SK-N-SH treated with all-trans-retinoic acid at 6 μM for 48 hours (cell line): ENCODE measurements at regions not wholly inside any gene's neighbourhood (a gene's known extent, or its start where the extent isn't known, plus 50 kb on each side); places are given as distances from the start of the nearest gene placed in this dataset.

ENCODE experiments used
- ATAC-seq: fragments of 200-7000 bp; cut with Tn5 transposase; 3 replicates; pipeline ENCODE4 v1.9.1; 2020; ENCODE audit warnings: mild to moderate bottlenecking, moderate library complexity
- ARNTL ChIP-seq: fragments of 450-650 bp; formaldehyde crosslinking; IDR thresholded peaks from 2 replicates; pipeline ENCODE4 v1.5.0; 2020; ENCODE audit warnings: low read depth, mild to moderate bottlenecking, moderate library complexity, borderline replicate concordance
- BACH2 ChIP-seq: fragments of 250-450 bp; sonication (Bioruptor Pico); IDR thresholded peaks from 2 replicates; pipeline ENCODE4 v1.9.0; 2021; ENCODE audit warnings: mild to moderate bottlenecking, borderline replicate concordance
- CREB5 ChIP-seq: fragments of 250-450 bp; sonication (Bioruptor Pico); IDR thresholded peaks from 2 replicates; pipeline ENCODE4 v1.5.1; 2020; ENCODE audit warnings: low read depth, mild to moderate bottlenecking, moderate library complexity
- CSDC2 ChIP-seq: fragments of 250-450 bp; sonication (Bioruptor Pico); IDR thresholded peaks from 2 replicates; pipeline ENCODE4 v1.5.0; 2020; ENCODE audit warnings: mild to moderate bottlenecking, moderate library complexity
- ESRRG ChIP-seq: fragments of 250-450 bp; sonication (Bioruptor Pico); IDR thresholded peaks from 2 replicates; pipeline ENCODE4 v1.6.1; 2021; ENCODE audit warnings: mild to moderate bottlenecking
- GLIS3 ChIP-seq: fragments of 250-450 bp; sonication (Bioruptor Pico); IDR thresholded peaks from 2 replicates; pipeline ENCODE4 v1.5.0; 2020; ENCODE audit warnings: mild to moderate bottlenecking, moderate library complexity
- ISL1 ChIP-seq: fragments of 250-450 bp; sonication (Bioruptor Pico); IDR thresholded peaks from 2 replicates; pipeline ENCODE4 v2.1.2; 2022; ENCODE audit warnings: mild to moderate bottlenecking, moderate library complexity
- OSR1 ChIP-seq: fragments of 250-450 bp; sonication (Bioruptor Pico); IDR thresholded peaks from 2 replicates; pipeline ENCODE4 v1.8.0; 2022; ENCODE audit warnings: moderate library complexity, mild to moderate bottlenecking, inconsistent platforms
- PATZ1 ChIP-seq: fragments of 250-450 bp; sonication (Bioruptor Pico); IDR thresholded peaks from 2 replicates; pipeline ENCODE4 v1.8.0; 2020; ENCODE audit warnings: mild to moderate bottlenecking, moderate library complexity, borderline replicate concordance
- PPARA ChIP-seq: fragments of 250-450 bp; sonication (Bioruptor Pico); IDR thresholded peaks from 2 replicates; pipeline ENCODE4 v1.5.0; 2020; ENCODE audit warnings: mild to moderate bottlenecking, borderline replicate concordance
- RARB ChIP-seq: fragments of 250-450 bp; sonication (Bioruptor Pico); IDR thresholded peaks from 2 replicates; pipeline ENCODE4 v1.8.0; 2021; ENCODE audit warnings: mild to moderate bottlenecking, moderate library complexity
- SNAI2 ChIP-seq: fragments of 250-450 bp; sonication (Bioruptor Pico); IDR thresholded peaks from 2 replicates; pipeline ENCODE4 v1.5.0; 2020; ENCODE audit warnings: mild to moderate bottlenecking, moderate library complexity
- TCF4 ChIP-seq: fragments of 250-450 bp; sonication (Bioruptor Pico); IDR thresholded peaks from 2 replicates; pipeline ENCODE4 v1.8.0; 2021; ENCODE audit warnings: mild to moderate bottlenecking, moderate library complexity, borderline replicate concordance
- TOX ChIP-seq: fragments of 250-450 bp; sonication (Bioruptor Pico); IDR thresholded peaks from 2 replicates; pipeline ENCODE4 v1.8.0; 2021; ENCODE audit warnings: mild to moderate bottlenecking, moderate library complexity, borderline replicate concordance
- TSHZ2 ChIP-seq: fragments of 250-450 bp; sonication (Bioruptor Pico); IDR thresholded peaks from 2 replicates; pipeline ENCODE4 v1.5.0; 2020; ENCODE audit warnings: mild to moderate bottlenecking, moderate library complexity
- ZC3H10 ChIP-seq: fragments of 250-450 bp; sonication (Bioruptor Pico); IDR thresholded peaks from 2 replicates; pipeline ENCODE4 v1.5.1; 2021; ENCODE audit warnings: mild to moderate bottlenecking, moderate library complexity
- ZFP3 ChIP-seq: fragments of 250-450 bp; sonication (Bioruptor Pico); IDR thresholded peaks from 2 replicates; pipeline ENCODE4 v1.5.0; 2020; ENCODE audit warnings: mild to moderate bottlenecking, moderate library complexity
- ZFP30 ChIP-seq: fragments of 450-650 bp; formaldehyde crosslinking; IDR thresholded peaks from 2 replicates; pipeline ENCODE4 v1.5.0; 2022; ENCODE audit warnings: mild to moderate bottlenecking, moderate library complexity
- ZNF565 ChIP-seq: fragments of 450-650 bp; formaldehyde crosslinking; conservative IDR thresholded peaks from 2 replicates; pipeline ENCODE4 v1.5.0; 2020; ENCODE audit warnings: low read depth, mild to moderate bottlenecking, moderate library complexity
- ZNF70 ChIP-seq: fragments of 450-650 bp; formaldehyde crosslinking; IDR thresholded peaks from 2 replicates; pipeline ENCODE4 v1.5.0; 2020; ENCODE audit warnings: mild to moderate bottlenecking, moderate library complexity
- ZNF8 ChIP-seq: fragments of 450-650 bp; formaldehyde crosslinking; IDR thresholded peaks from 2 replicates; pipeline ENCODE4 v1.5.0; 2020; ENCODE audit warnings: mild to moderate bottlenecking, moderate library complexity
- TF ChIP-seq, protein P1 (sequence below): fragments of 250-450 bp; sonication (Bioruptor Pico); IDR thresholded peaks from 2 replicates; pipeline ENCODE4 v1.5.1; 2021; ENCODE audit warnings: mild to moderate bottlenecking, moderate library complexity
- TF ChIP-seq, protein P2 (sequence below): fragments of 250-450 bp; sonication (Bioruptor Pico); IDR thresholded peaks from 2 replicates; pipeline ENCODE4 v1.8.0; 2021; ENCODE audit warnings: low read depth, mild to moderate bottlenecking, moderate library complexity, borderline replicate concordance

- TF ChIP-seq PATZ1 (CRISPR knock-in tag) (no peak), TCF4 (CRISPR knock-in tag) (no peak), GLIS3 (CRISPR knock-in tag) (no peak)
- TF ChIP-seq, protein P1, sequence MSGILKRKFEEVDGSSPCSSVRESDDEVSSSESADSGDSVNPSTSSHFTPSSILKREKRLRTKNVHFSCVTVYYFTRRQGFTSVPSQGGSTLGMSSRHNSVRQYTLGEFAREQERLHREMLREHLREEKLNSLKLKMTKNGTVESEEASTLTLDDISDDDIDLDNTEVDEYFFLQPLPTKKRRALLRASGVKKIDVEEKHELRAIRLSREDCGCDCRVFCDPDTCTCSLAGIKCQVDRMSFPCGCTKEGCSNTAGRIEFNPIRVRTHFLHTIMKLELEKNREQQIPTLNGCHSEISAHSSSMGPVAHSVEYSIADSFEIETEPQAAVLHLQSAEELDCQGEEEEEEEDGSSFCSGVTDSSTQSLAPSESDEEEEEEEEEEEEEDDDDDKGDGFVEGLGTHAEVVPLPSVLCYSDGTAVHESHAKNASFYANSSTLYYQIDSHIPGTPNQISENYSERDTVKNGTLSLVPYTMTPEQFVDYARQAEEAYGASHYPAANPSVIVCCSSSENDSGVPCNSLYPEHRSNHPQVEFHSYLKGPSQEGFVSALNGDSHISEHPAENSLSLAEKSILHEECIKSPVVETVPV (CRISPR knock-in tag), result no peak
Observed at GRCh38 chr14:37859177-37859576, 263.7 kb downstream of the TTC6 start (continued).

GRCh38 chr14:37862263-37862662 lies 266.8 kb downstream of the TTC6 start:
- TF ChIP-seq, protein P2, sequence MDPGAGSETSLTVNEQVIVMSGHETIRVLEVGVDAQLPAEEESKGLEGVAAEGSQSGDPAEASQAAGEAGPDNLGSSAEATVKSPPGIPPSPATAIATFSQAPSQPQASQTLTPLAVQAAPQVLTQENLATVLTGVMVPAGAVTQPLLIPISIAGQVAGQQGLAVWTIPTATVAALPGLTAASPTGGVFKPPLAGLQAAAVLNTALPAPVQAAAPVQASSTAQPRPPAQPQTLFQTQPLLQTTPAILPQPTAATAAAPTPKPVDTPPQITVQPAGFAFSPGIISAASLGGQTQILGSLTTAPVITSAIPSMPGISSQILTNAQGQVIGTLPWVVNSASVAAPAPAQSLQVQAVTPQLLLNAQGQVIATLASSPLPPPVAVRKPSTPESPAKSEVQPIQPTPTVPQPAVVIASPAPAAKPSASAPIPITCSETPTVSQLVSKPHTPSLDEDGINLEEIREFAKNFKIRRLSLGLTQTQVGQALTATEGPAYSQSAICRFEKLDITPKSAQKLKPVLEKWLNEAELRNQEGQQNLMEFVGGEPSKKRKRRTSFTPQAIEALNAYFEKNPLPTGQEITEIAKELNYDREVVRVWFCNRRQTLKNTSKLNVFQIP (CRISPR knock-in tag), result no peak
- TF ChIP-seq TSHZ2 (CRISPR knock-in tag) (no peak), ZNF70 (CRISPR knock-in tag) (no peak), ISL1 (CRISPR knock-in tag) (no peak), SNAI2 (CRISPR knock-in tag) (no peak), TCF4 (CRISPR knock-in tag) (no peak), ESRRG (CRISPR knock-in tag) (no peak), GLIS3 (CRISPR knock-in tag) (no peak), OSR1 (CRISPR knock-in tag) (no peak), ZFP30 (CRISPR knock-in tag) (no peak), BACH2 (CRISPR knock-in tag) (no peak), ZC3H10 (no peak), ZFP3 (CRISPR knock-in tag) (no peak), ZNF8 (CRISPR knock-in tag) (no peak), ARNTL (CRISPR knock-in tag) (no peak), CREB5 (CRISPR knock-in tag) (no peak), TOX (CRISPR knock-in tag) (no peak), ZNF565 (CRISPR knock-in tag) (no peak), PPARA (no peak), RARB (CRISPR knock-in tag) (no peak)
- TF ChIP-seq, all 23 proteins: peak for 0
- ATAC-seq, result no peak

DNA sequence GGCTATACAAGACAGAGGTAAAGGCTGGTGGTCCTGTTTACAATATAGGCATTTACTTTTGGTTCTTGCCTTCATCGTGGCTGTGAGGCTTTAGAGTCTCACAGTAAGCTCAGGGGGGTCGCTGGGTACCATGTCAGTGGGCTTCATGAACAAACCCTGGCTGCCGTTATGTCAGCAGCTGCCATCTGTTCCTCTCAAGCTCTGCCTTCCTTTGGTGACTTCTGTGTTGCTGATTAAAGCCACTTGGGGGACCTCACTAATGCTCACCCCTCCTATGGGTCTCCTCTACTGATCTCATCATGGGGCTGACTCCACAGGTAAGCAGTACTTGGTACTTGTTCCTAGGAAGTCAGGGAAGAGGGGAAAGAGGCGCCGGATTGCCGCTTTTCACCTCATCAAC lies 268.7 kb downstream of the TTC6 start:
- ATAC-seq, result no peak

More for the DNA sequence above, 268.7 kb downstream of the TTC6 start:
- TF ChIP-seq CSDC2, result no peak
- TF ChIP-seq SNAI2 (CRISPR knock-in tag), result no peak
- TF ChIP-seq ZFP3 (CRISPR knock-in tag), result no peak
- no peak for TF ChIP-seq ZFP30 (CRISPR knock-in tag)
- TF ChIP-seq, protein P1 (CRISPR knock-in tag), result no peak
- no peak for TF ChIP-seq RARB (CRISPR knock-in tag)
- TF ChIP-seq ZNF70 (CRISPR knock-in tag), result no peak
- TF ChIP-seq TCF4 (CRISPR knock-in tag), result no peak
- no peak for TF ChIP-seq CREB5 (CRISPR knock-in tag)
- TF ChIP-seq, protein P2 (CRISPR knock-in tag), result no peak
